SU-DHL-6 (cell line): ENCODE measurements at regions not wholly inside any gene's neighbourhood (a gene's known extent, or its start where the extent isn't known, plus 50 kb on each side); places are given as distances from the start of the nearest gene placed in this dataset.

ENCODE experiments used
- H2AFZ ChIP-seq: fragments of 200-600 bp; sonication (generic); 2 replicates; pipeline ENCODE4 v1.6.1; 2014; ENCODE audit warnings: low read depth, mild to moderate bottlenecking, moderate library complexity, mixed read lengths, antibody characterized with exemption, low read length; ENCODE audit not compliant: severe bottlenecking
- H3F3A ChIP-seq: fragments of 200-600 bp; shearing (Covaris generic); 2 replicates; pipeline ENCODE4 v1.6.0; 2016; ENCODE audit warnings: antibody characterized with exemption, mild to moderate bottlenecking; ENCODE audit not compliant: insufficient read depth
- H3K27ac ChIP-seq: fragments of 200-600 bp; sonication (generic); 2 replicates; pipeline ENCODE4 v1.5.1; 2016; ENCODE audit warnings: low read depth, mild to moderate bottlenecking, low read length, moderate library complexity, mixed read lengths
- H3K27me3 ChIP-seq: fragments of 200-600 bp; sonication (generic), shearing (Covaris generic); 2 replicates; pipeline ENCODE4 v1.6.0; 2014; ENCODE audit warnings: mild to moderate bottlenecking, low read length
- H3K36me3 ChIP-seq: fragments of 200-600 bp; sonication (generic); 2 replicates; pipeline ENCODE4 v1.6.1; 2014; ENCODE audit warnings: mild to moderate bottlenecking, low read length, mixed read lengths
- H3K4me2 ChIP-seq: fragments of 300-600, 200-600 bp; shearing (Covaris generic), sonication (generic); 2 replicates; pipeline ENCODE4 v1.6.0; 2014; ENCODE audit warnings: low read length, low read depth, mild to moderate bottlenecking; ENCODE audit not compliant: poor library complexity, severe bottlenecking
- H3K4me3 ChIP-seq: fragments of 200-600 bp; sonication (generic); 2 replicates; pipeline ENCODE4 v1.5.1; 2014; ENCODE audit warnings: antibody characterized with exemption, low read length, mild to moderate bottlenecking, mixed read lengths; ENCODE audit not compliant: insufficient read depth, poor library complexity, severe bottlenecking
- H3K79me2 ChIP-seq: fragments of 200-600 bp; sonication (generic); 2 replicates; pipeline ENCODE4 v1.6.1; 2014; ENCODE audit warnings: mild to moderate bottlenecking, low read length, moderate library complexity; ENCODE audit not compliant: insufficient read depth
- H3K9ac ChIP-seq: fragments of 200-600 bp; sonication (generic); 2 replicates; pipeline ENCODE4 v1.7.0; 2014; ENCODE audit warnings: mild to moderate bottlenecking, low read length
- H3K9me2 ChIP-seq: fragments of 200-600 bp; sonication (generic); replicated peaks from 2 replicates; pipeline ENCODE4 v1.6.1; 2014; ENCODE audit warnings: low read length; ENCODE audit not compliant: insufficient read depth
- H3K9me3 ChIP-seq: fragments of 200-600 bp; sonication (generic); 2 replicates; pipeline ENCODE4 v1.6.1; 2014; ENCODE audit warnings: low read length, mixed read lengths; ENCODE audit not compliant: insufficient read depth
- H4K20me1 ChIP-seq: fragments of 200-600 bp; sonication (generic); 2 replicates; pipeline ENCODE4 v1.6.1; 2014; ENCODE audit warnings: low read depth, mild to moderate bottlenecking, antibody characterized with exemption, low read length, moderate library complexity, mixed read lengths
- EZH2phosphoT487 ChIP-seq: fragments of 200-600 bp; sonication (generic), shearing (Covaris generic); conservative IDR thresholded peaks from 2 replicates; pipeline ENCODE4 v1.6.1; 2018; ENCODE audit warnings: mild to moderate bottlenecking, antibody characterized with exemption, low read length, moderate library complexity, mixed read lengths
- TF ChIP-seq, protein P1 (sequence below): fragments of 200-600 bp; sonication (generic); IDR thresholded peaks from one replicate; pipeline ENCODE4 v1.5.1; 2017; ENCODE audit warnings: antibody characterized with exemption, mild to moderate bottlenecking, low read length, moderate library complexity; ENCODE audit not compliant: insufficient read depth, poor library complexity, severe bottlenecking

DNA sequence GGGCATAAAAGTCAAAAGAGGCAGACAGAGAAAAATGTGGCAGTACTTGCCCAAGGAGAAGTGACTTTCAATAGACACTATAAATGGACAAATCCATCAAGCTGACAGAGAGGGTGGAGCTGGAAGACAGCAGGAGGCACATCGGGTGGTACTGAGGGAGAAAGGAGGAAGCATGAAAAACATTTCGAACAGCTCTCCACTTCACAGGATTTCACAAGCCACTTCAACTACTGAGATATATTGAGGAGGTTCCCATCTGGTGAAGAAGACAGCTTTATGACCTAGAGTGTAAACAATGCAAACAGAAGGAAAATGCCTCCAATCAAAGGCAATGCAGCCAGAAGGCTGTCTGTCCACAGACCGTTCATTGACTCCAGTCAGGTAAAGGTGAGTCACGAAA, 259.4 kb upstream of the ECI2 start:
- no peak for TF ChIP-seq EZH2phosphoT487
- TF ChIP-seq, protein P1, sequence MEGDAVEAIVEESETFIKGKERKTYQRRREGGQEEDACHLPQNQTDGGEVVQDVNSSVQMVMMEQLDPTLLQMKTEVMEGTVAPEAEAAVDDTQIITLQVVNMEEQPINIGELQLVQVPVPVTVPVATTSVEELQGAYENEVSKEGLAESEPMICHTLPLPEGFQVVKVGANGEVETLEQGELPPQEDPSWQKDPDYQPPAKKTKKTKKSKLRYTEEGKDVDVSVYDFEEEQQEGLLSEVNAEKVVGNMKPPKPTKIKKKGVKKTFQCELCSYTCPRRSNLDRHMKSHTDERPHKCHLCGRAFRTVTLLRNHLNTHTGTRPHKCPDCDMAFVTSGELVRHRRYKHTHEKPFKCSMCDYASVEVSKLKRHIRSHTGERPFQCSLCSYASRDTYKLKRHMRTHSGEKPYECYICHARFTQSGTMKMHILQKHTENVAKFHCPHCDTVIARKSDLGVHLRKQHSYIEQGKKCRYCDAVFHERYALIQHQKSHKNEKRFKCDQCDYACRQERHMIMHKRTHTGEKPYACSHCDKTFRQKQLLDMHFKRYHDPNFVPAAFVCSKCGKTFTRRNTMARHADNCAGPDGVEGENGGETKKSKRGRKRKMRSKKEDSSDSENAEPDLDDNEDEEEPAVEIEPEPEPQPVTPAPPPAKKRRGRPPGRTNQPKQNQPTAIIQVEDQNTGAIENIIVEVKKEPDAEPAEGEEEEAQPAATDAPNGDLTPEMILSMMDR, result no peak
- Histone ChIP-seq H3K79me2 (no peaks in the 10 kb centered on the region), H3K36me3 (no peaks in the 10 kb centered on the region), H3K27me3 (no peaks in the 10 kb centered on the region), H3F3A (no peaks in the 10 kb centered on the region), H4K20me1 (no peaks in the 10 kb centered on the region), H3K9ac (no peak overlapping the region), H2AFZ (no peak overlapping the region), H3K9me3 (no peaks in the 10 kb centered on the region), H3K27ac (no peak overlapping the region), H3K9me2 (no peaks in the 10 kb centered on the region), H3K4me3 (no peak overlapping the region), H3K4me2 (no peak overlapping the region)

DNA sequence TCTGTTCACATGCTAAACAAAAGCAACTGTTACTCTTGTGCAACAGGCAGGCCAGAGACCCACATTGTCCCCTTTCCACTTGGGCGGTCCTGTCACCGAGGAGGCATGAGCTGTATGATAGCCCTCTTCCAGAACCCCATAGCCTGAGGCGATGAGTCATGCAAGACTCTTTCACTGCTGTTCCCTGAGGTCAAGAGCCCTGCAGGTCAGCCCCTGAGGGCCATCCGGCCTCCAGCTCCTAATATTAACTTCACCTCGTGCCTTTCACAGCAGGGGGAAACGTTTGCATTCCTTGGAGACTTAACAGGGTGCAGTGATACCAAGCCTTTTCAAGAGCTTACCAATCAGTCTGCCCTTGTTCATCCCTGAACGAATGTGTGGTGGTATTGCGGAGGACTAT, 253.3 kb upstream of the ECI2 start:
- TF ChIP-seq, protein P1, result no peak
- no peak for TF ChIP-seq EZH2phosphoT487
- Histone ChIP-seq H3K27me3 (no peaks in the 10 kb centered on the region), H3K9ac (no peak overlapping the region), H3K27ac (no peak overlapping the region), H3K9me2 (no peaks in the 10 kb centered on the region), H3K36me3 (no peaks in the 10 kb centered on the region), H3K4me2 (no peak overlapping the region), H4K20me1 (no peaks in the 10 kb centered on the region), H3K9me3 (peaks cover 20% of the 10 kb centered on the region; the same call in 1 of the 2 replicates), H3F3A (no peaks in the 10 kb centered on the region), H3K79me2 (no peaks in the 10 kb centered on the region), H3K4me3 (no peak overlapping the region), H2AFZ (no peak overlapping the region)

DNA sequence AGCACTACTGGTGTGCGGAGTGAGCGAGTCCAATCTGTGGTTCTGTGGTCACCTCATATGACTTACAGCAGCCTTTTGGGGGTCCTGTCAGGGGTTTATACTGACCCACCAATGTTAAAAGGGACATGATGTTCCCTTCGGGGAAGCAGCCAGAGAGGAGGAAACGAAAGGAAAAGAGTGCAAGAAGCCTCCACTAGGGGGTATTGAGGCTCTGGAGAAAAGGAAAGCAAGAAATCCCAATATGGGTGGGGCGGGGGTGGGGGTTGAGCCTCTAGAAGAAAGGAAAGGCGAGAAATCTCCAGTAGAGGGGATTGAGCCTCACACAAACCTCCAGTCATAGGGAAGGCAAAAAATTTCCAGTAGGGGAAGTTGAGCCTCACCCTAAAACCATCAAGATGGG, 249.3 kb upstream of the ECI2 start:
- Histone ChIP-seq H3K27ac (no peak overlapping the region), H3F3A (no peaks in the 10 kb centered on the region), H3K4me2 (no peak overlapping the region), H2AFZ (no peak overlapping the region), H3K36me3 (no peaks in the 10 kb centered on the region), H3K27me3 (no peaks in the 10 kb centered on the region), H3K9ac (no peak overlapping the region), H4K20me1 (no peaks in the 10 kb centered on the region), H3K9me2 (no peaks in the 10 kb centered on the region), H3K9me3 (peaks cover 27% of the 10 kb centered on the region; the same call in 1 of the 2 replicates), H3K79me2 (no peaks in the 10 kb centered on the region), H3K4me3 (no peak overlapping the region)
- no peak for TF ChIP-seq EZH2phosphoT487
- TF ChIP-seq, protein P1, result no peak
